HG02642 (cell line): ENCODE measurements at regions not wholly inside any gene's neighbourhood (a gene's known extent, or its start where the extent isn't known, plus 50 kb on each side); places are given as distances from the start of the nearest gene placed in this dataset.

ENCODE experiments used
- ATAC-seq: cut with Tn5 transposase; IDR thresholded peaks from one replicate; pipeline ENCODE4 v1.9.1; 2021; ENCODE audit warnings: mild to moderate bottlenecking; ENCODE audit not compliant: unreplicated experiment, poor library complexity

- no peak for ATAC-seq
Measured at GRCh38 chr4:14833053-14833452, 169.2 kb upstream of the CPEB2 start.

- no peak for ATAC-seq
Measured at GRCh38 chr4:14834382-14834781, 167.9 kb upstream of the CPEB2 start.

- no peak for ATAC-seq
Measured at GRCh38 chr4:14835288-14835687, 167.0 kb upstream of the CPEB2 start.

GRCh38 chr4:14835708-14836425 lies 166.4 kb upstream of the CPEB2 start:
- no peak for ATAC-seq

GRCh38 chr4:14837860-14838259 lies 164.4 kb upstream of the CPEB2 start:
- ATAC-seq = peak; percentile 54

- ATAC-seq = no peak
Measured at GRCh38 chr4:14841801-14842768, 160.2 kb upstream of the CPEB2 start.

- no peak for ATAC-seq
Measured at GRCh38 chr4:14842964-14843630, 159.2 kb upstream of the CPEB2 start.

GRCh38 chr4:14844061-14844460 lies 158.2 kb upstream of the CPEB2 start:
- peak; percentile 50 for ATAC-seq

GRCh38 chr4:14848229-14848628 lies 154.1 kb upstream of the CPEB2 start:
- ATAC-seq = no peak

- ATAC-seq = no peak
Measured at GRCh38 chr4:14850455-14851097, 151.7 kb upstream of the CPEB2 start.

- ATAC-seq = no peak
Measured at GRCh38 chr4:14853176-14853943, 148.9 kb upstream of the CPEB2 start.

- ATAC-seq = peak; percentile 1
Measured at GRCh38 chr4:14855719-14856061, 146.6 kb upstream of the CPEB2 start.

GRCh38 chr4:14856062-14856933 lies 146.0 kb upstream of the CPEB2 start:
- peak; percentile 98 for ATAC-seq

- ATAC-seq = no peak
Measured at GRCh38 chr4:14856934-14857235, 145.4 kb upstream of the CPEB2 start.

GRCh38 chr4:14857475-14857874 lies 144.8 kb upstream of the CPEB2 start:
- ATAC-seq = no peak

- no peak for ATAC-seq
Measured at GRCh38 chr4:14857981-14858380, 144.3 kb upstream of the CPEB2 start.

GRCh38 chr4:14862891-14863290 lies 139.4 kb upstream of the CPEB2 start:
- no peak for ATAC-seq

GRCh38 chr4:14863418-14864364 lies 138.6 kb upstream of the CPEB2 start:
- no peak for ATAC-seq
